Osteoblast (primary cell): ENCODE measurements at regions not wholly inside any gene's neighbourhood (a gene's known extent, or its start where the extent isn't known, plus 50 kb on each side); places are given as distances from the start of the nearest gene placed in this dataset.
A peak's percentile ranks its signal among the peaks of the same experiment; 100 is the strongest.

Experiments
- DNase-seq: peaks from one replicate; pipeline ENCODE4 v3.0.0; 2011; ENCODE audit warnings: low spot score, mixed read lengths; ENCODE audit not compliant: insufficient read length; ENCODE audit errors: missing footprints
- H2AFZ ChIP-seq: 2 replicates; pipeline ENCODE4 v1.6.0; 2011; ENCODE audit warnings: mild to moderate bottlenecking, low read length
- H3K27ac ChIP-seq: 2 replicates; pipeline ENCODE4 v1.5.1; 2011; ENCODE audit warnings: mild to moderate bottlenecking, low read depth, low read length, moderate library complexity
- H3K27me3 ChIP-seq: 2 replicates; pipeline ENCODE4 v1.6.0; 2012; ENCODE audit warnings: mild to moderate bottlenecking, control low read depth, inconsistent platforms, low read length, moderate library complexity; ENCODE audit not compliant: insufficient read depth
- H3K36me3 ChIP-seq: 2 replicates; pipeline ENCODE4 v1.5.1; 2011; ENCODE audit warnings: mild to moderate bottlenecking, low read length, control low read depth, moderate library complexity; ENCODE audit not compliant: insufficient read depth
- H3K4me1 ChIP-seq: 2 replicates; pipeline ENCODE4 v1.5.1; 2011; ENCODE audit warnings: mild to moderate bottlenecking, low read length, control low read depth, moderate library complexity; ENCODE audit not compliant: insufficient read depth
- H3K4me2 ChIP-seq: 2 replicates; pipeline ENCODE4 v1.6.0; 2011; ENCODE audit warnings: mild to moderate bottlenecking, low read length; ENCODE audit not compliant: insufficient read depth
- H3K4me3 ChIP-seq: fragments of 200-600 bp; sonication (generic); 3 replicates; pipeline ENCODE4 v1.5.1; 2012; ENCODE audit warnings: mild to moderate bottlenecking, low read length, inconsistent platforms; ENCODE audit not compliant: insufficient read depth
- H3K79me2 ChIP-seq: 2 replicates; pipeline ENCODE4 v1.6.0; 2012; ENCODE audit warnings: mild to moderate bottlenecking, low read length, control low read depth, inconsistent platforms; ENCODE audit not compliant: insufficient read depth
- H3K9me3 ChIP-seq: 2 replicates; pipeline ENCODE4 v1.5.1; 2011; ENCODE audit warnings: low read depth, low read length, control low read depth
- H4K20me1 ChIP-seq: 2 replicates; pipeline ENCODE4 v1.6.0; 2012; ENCODE audit warnings: mild to moderate bottlenecking, low read length, control low read depth; ENCODE audit not compliant: insufficient read depth
- CTCF ChIP-seq: IDR thresholded peaks from 2 replicates; pipeline ENCODE4 v1.5.1; 2011; ENCODE audit warnings: mild to moderate bottlenecking, low read depth, low read length, moderate library complexity; ENCODE audit errors: extremely low read depth

GRCh38 chr12:91706466-91706865 lies 439.2 kb downstream of the BTG1 start:
- H3K27me3 ChIP-seq, result no peaks in the 10 kb centered on the region
- H3K27ac ChIP-seq, result no peak overlapping the region
- H3K4me2 ChIP-seq, result no peak overlapping the region
- DNase-seq, result no peak
- H3K4me3 ChIP-seq, result no peak overlapping the region
- peak overlapping the region; percentile 56 for H2AFZ ChIP-seq
- no peaks in the 10 kb centered on the region for H3K36me3 ChIP-seq
- H3K9me3 ChIP-seq, result no peaks in the 10 kb centered on the region
- no peaks in the 10 kb centered on the region for H4K20me1 ChIP-seq
- TF ChIP-seq CTCF, result no peak
- no peaks in the 10 kb centered on the region for H3K79me2 ChIP-seq
- peaks cover 6% of the 10 kb centered on the region for H3K4me1 ChIP-seq

- H3K27me3 ChIP-seq, result no peaks in the 10 kb centered on the region
- H3K9me3 ChIP-seq, result no peaks in the 10 kb centered on the region
- DNase-seq, result peak; percentile 31
- H3K36me3 ChIP-seq, result no peaks in the 10 kb centered on the region
- H3K4me3 ChIP-seq, result no peak overlapping the region
- H3K79me2 ChIP-seq, result no peaks in the 10 kb centered on the region
- peaks cover 6% of the 10 kb centered on the region for H3K4me1 ChIP-seq
- TF ChIP-seq CTCF, result no peak
- no peaks in the 10 kb centered on the region for H4K20me1 ChIP-seq
- no peak overlapping the region for H3K4me2 ChIP-seq
- no peak overlapping the region for H3K27ac ChIP-seq
- no peak overlapping the region for H2AFZ ChIP-seq
These were observed 441.2 kb downstream of the BTG1 start for GRCh38 chr12:91704446-91704845.

- no peaks in the 10 kb centered on the region for H4K20me1 ChIP-seq
- H3K79me2 ChIP-seq, result no peaks in the 10 kb centered on the region
- H3K4me1 ChIP-seq, result peaks cover 6% of the 10 kb centered on the region
- no peak overlapping the region for H3K4me2 ChIP-seq
- no peak for TF ChIP-seq CTCF
- DNase-seq, result no peak
- no peaks in the 10 kb centered on the region for H3K27me3 ChIP-seq
- H3K27ac ChIP-seq, result no peak overlapping the region
- H3K9me3 ChIP-seq, result no peaks in the 10 kb centered on the region
- no peaks in the 10 kb centered on the region for H3K36me3 ChIP-seq
- H3K4me3 ChIP-seq, result no peak overlapping the region
- no peak overlapping the region for H2AFZ ChIP-seq
These were observed 442.0 kb downstream of the BTG1 start for GRCh38 chr12:91703491-91704283.

DNA sequence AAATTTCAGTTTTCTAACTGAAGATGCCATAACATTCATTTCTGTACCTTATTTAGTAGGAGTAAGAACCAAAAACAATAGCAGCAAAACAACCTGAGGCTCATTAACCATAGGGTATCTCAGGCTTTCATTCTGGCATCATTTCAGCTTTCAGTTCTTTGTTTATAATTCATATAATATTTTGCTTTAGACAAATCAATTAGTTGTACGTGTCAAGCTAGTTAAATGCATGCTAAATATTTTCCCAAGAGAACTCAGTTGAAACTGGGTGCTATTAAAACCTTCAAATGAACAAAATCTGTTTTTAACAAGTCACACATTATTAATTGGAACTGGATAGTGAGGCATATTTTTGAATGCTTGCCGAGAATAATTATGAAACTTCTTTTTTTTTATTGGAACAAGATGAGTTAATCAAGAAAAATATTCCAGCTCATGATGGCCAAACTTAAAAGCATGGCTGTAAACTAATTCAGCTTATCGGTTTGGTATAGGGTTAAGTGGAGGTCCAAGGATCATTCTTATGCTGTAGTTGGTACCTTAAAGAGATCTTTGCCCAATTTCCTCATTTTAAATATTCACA lies 442.7 kb downstream of the BTG1 start:
- Histone ChIP-seq H3K9me3 (no peaks in the 10 kb centered on the region), H4K20me1 (no peaks in the 10 kb centered on the region), H3K4me1 (peaks cover 6% of the 10 kb centered on the region), H3K79me2 (no peaks in the 10 kb centered on the region), H3K36me3 (no peaks in the 10 kb centered on the region), H3K27me3 (no peaks in the 10 kb centered on the region), H2AFZ (no peak overlapping the region), H3K4me3 (no peak overlapping the region), H3K27ac (no peak overlapping the region), H3K4me2 (no peak overlapping the region)
- no peak for DNase-seq
- no peak for TF ChIP-seq CTCF
